Epithelial cell of esophagus (primary cell): ENCODE measurements at regions not wholly inside any gene's neighbourhood (a gene's known extent, or its start where the extent isn't known, plus 50 kb on each side); places are given as distances from the start of the nearest gene placed in this dataset.
A peak's percentile ranks its signal among the peaks of the same experiment; 100 is the strongest.

ENCODE experiments used
- DNase-seq: peaks from one replicate; pipeline ENCODE4 v3.0.0; 2010; ENCODE audit warnings: low read depth
- H3K4me3 ChIP-seq: 2 replicates; pipeline ENCODE4 v1.5.1; 2011; ENCODE audit warnings: mild to moderate bottlenecking, low read length, control low read depth
- CTCF ChIP-seq: IDR thresholded peaks from 2 replicates; pipeline ENCODE4 v1.5.1; 2011; ENCODE audit warnings: low read depth, mild to moderate bottlenecking, low read length, control low read depth, inconsistent platforms; ENCODE audit not compliant: insufficient read depth; ENCODE audit errors: missing control alignments

GRCh38 chr14:34303811-34304210, 158.2 kb downstream of the SPTSSA start:
- no peak overlapping the region for H3K4me3 ChIP-seq
- DNase-seq = no peak
- no peak for TF ChIP-seq CTCF

- no peak for TF ChIP-seq CTCF
Measured at GRCh38 chr14:34302654-34303053, 159.4 kb downstream of the SPTSSA start.

GRCh38 chr14:34300882-34301734, 160.9 kb downstream of the SPTSSA start:
- no peak overlapping the region for H3K4me3 ChIP-seq
- peak; percentile 71 for TF ChIP-seq CTCF
- peak; percentile 69 for DNase-seq

More at GRCh38 chr14:34302654-34303053, 159.4 kb downstream of the SPTSSA start:
- H3K4me3 ChIP-seq = no peak overlapping the region
- DNase-seq = no peak

- no peak overlapping the region for H3K4me3 ChIP-seq
- no peak for DNase-seq
- TF ChIP-seq CTCF = no peak
Measured at GRCh38 chr14:34300330-34300729, 161.7 kb downstream of the SPTSSA start.

- DNase-seq = no peak
- no peak overlapping the region for H3K4me3 ChIP-seq
- TF ChIP-seq CTCF = no peak
Measured at GRCh38 chr14:34299360-34299759, 162.7 kb downstream of the SPTSSA start.

GRCh38 chr14:34297786-34298520, 164.1 kb downstream of the SPTSSA start:
- TF ChIP-seq CTCF = no peak
- DNase-seq = peak; percentile 80
- H3K4me3 ChIP-seq = no peak overlapping the region
